HG03103 (cell line): ENCODE measurements at regions not wholly inside any gene's neighbourhood (a gene's known extent, or its start where the extent isn't known, plus 50 kb on each side); places are given as distances from the start of the nearest gene placed in this dataset.
"Not testable (repeated sequence)": the region's sequence is repeated elsewhere in the genome, so short reads cannot be mapped to it uniquely, and the experiment has no call there.

ENCODE experiments used
- ATAC-seq: cut with Tn5 transposase; IDR thresholded peaks from one replicate; pipeline ENCODE4 v1.9.1; 2021; ENCODE audit warnings: low read depth; ENCODE audit not compliant: unreplicated experiment

- not testable (repeated sequence) for ATAC-seq
Observed at GRCh38 chr16:10272250-10272854, 90.1 kb upstream of the GRIN2A start.

- not testable (repeated sequence) for ATAC-seq
Observed at GRCh38 chr16:10275214-10275996, 93.2 kb upstream of the GRIN2A start.

- no peak for ATAC-seq
Observed at GRCh38 chr16:10277597-10277996, 95.4 kb upstream of the GRIN2A start.

DNA sequence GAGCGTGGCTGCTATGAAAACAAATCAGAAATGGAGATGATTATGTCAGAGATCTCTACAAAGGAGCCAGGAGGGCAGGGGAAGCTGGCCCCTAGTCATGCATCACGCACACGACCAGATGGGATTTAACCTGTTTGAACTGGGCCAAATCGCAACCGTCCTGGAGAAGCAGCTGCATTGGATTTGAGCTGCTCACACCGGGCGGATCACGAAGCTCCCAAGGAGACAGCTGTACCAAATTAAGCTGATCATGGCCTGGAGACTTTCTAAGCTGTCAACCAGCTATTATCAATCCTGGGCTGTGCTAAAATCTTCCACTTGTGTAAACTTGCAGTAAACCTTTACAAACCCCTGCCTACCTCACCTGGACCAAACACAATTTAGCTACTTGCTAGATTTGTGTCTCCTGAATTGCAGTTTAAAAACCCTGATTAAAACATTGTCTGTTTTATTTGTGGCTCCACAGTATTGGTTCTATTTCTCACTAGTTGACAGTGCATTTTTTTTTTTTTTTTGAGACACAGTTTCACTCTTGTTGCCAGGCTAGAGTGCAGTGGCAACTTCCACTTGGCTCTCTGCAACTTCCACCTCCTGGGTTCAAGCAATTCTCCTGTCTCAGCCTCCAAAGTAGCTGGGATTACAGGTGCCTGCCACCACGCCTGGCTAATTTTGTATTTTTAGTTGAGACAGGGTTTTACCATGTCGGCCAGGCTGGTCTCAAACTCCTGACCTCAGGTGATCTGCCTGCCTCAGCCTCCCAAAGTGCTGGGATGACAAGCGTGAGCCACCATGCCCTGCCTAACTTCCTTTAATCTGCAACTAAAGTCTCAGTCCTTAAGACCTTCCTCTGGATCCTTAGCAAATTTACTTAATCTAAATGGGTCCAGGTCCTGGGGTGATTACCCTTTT lies 98.3 kb upstream of the GRIN2A start:
- no peak for ATAC-seq

GRCh38 chr16:10282367-10282766 lies 100.1 kb upstream of the GRIN2A start:
- no peak for ATAC-seq

DNA sequence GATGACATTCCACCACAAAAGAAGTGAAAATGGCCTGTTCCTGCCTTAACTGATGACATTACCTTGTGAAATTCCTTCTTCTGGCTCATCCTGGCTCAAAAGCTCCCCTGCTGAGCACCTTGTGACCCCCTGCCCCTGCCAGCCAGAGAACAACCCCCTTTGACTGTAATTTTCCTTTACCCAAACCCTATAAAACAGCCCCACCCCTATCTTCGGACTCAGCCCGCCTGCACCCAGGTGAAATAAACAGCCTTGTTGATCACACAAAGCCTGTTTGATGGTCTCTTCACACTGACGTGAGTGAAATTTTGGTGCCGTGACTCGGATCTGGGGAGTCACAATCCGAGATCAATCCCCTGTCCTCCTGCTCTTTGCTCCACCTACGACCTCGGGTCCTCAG lies 101.0 kb upstream of the GRIN2A start:
- not testable (repeated sequence) for ATAC-seq

DNA sequence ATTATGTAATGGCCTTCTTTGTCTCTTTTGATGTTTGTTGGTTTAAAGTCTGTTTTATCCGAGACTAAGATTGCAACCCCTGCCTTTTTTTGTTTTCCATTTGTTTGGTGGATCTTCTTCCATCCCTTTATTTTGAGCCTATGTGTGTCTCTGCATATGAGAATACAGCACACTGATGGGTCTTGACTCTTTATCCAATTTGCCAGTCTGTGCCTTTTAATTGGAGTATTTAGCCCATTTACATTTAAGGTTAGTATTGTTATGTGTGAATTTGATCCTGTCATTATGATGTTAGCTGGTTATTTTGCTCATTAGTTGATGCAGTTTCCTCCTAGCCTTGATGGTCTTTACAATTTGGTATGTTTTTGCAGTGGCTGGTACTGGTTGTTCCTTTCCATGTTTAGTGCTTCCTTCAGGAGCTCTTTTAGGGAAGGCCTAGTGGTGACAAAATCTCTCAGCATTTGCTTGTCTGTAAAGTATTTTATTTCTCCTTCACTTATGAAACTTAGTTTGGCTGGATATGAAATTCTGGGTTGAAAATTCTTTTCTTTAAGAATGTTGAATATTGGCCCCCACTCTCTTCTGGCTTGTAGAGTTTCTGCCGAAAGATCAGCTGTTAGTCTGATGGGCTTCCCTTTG lies 95.3 kb upstream of the ATF7IP2 start:
- not testable (repeated sequence) for ATAC-seq

DNA sequence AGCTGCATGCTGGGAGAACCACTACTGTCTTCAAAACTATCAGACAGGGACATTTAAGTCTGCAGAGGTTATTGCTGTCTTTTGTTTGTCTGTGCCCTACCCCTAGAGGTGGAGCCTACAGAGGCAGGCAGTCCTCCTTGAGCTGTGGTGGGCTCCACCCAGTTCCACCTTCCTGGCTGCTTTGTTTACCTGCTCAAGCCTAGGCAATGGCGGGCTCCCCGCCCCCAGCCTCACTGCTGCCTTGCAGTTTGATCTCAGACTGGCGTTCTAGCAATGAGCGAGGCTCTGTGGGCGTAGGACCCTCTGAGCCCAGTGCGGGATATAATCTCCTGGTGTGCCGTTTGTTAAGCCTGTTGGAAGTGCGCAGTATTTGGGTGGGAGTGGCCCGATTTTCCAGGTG lies 93.7 kb upstream of the ATF7IP2 start:
- ATAC-seq = not testable (repeated sequence)

GRCh38 chr16:10292976-10293375 lies 92.9 kb upstream of the ATF7IP2 start:
- ATAC-seq = not testable (repeated sequence)

- ATAC-seq = not testable (repeated sequence)
Observed at GRCh38 chr16:10294153-10294552, 91.7 kb upstream of the ATF7IP2 start.

GRCh38 chr16:10296956-10297340 lies 88.9 kb upstream of the ATF7IP2 start:
- no peak for ATAC-seq

GRCh38 chr16:10297341-10298006 lies 88.4 kb upstream of the ATF7IP2 start:
- peak; percentile 93 for ATAC-seq

GRCh38 chr16:10300905-10301304 lies 85.0 kb upstream of the ATF7IP2 start:
- no peak for ATAC-seq

GRCh38 chr16:10301547-10301946 lies 84.3 kb upstream of the ATF7IP2 start:
- not testable (repeated sequence) for ATAC-seq

DNA sequence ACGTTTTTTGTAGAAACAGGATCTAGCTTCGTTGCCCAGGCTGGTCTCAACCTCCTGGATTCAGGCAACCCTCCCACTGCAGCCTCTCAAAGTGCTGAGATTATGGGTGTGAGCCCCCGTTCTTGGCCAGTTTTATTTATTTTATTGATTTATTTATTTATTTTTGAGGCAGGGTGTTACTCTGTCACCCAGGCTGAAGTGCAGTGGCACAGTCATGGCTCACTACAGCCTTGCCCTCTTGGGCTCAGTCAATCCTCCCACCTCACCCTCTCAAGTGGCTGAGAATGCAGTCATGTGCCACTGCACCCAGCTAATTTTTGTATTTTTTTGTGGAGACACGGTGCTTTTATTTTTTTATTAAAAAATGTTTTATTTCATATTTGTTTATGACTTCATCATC lies 79.9 kb upstream of the ATF7IP2 start:
- ATAC-seq = no peak

GRCh38 chr16:10308305-10309193 lies 77.3 kb upstream of the ATF7IP2 start:
- no peak for ATAC-seq

DNA sequence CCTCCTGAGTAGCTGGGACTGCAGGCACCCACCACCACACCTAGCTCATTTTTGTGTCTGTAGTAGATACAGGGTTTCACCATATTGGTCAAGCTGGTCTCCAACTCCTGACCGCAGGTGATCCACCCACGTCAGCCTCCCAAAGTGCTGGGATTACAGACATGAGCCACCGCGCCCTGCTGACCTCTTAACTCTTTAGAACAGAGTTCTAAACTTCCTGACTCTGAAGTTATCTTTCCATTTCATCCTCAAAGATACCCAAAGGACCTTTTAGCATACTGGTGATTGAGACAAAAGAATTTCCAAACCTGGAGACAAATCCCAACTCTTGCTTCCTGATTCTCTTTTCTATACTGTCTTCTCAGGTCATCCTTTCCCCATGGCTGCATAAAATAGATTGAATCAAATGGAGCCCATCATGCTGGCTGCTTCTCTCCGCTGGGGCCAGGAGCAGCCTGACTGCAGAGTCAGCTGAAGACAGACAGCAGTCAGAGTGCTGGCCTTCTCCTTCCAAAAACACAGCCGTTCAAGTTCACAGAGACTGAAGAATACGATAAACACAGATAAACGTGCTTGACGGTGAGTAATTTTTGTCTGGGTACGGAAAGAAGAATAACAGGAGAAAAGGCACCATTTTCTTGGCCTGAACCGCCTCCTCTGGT lies 76.5 kb upstream of the ATF7IP2 start:
- no peak for ATAC-seq

DNA sequence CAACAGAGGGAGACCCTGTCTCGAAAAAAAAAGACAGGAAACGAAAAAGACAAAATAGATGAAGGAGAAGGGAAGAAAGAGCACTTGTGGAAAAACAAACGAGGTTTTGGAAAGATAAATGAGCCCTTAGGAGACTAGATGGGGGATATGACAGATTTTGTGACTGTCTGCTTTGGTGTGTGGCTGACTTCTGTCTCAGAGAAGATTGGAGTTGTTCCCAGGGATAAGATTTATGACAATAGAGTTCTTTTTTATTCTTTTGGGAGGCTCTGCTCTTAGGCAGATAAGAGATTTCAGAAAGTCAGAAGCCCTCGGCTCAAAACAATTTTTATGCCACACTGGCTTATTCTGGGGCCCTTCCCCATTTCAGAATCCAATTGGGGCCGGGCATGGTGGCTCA lies 73.9 kb upstream of the ATF7IP2 start:
- ATAC-seq = no peak
